OCI-LY1 (cell line): ENCODE measurements at regions not wholly inside any gene's neighbourhood (a gene's known extent, or its start where the extent isn't known, plus 50 kb on each side); places are given as distances from the start of the nearest gene placed in this dataset.

ENCODE experiments used
- H2AFZ ChIP-seq: fragments of 200-600 bp; sonication (generic), shearing (Covaris generic); 2 replicates; pipeline ENCODE4 v1.6.0; 2014; ENCODE audit warnings: antibody characterized with exemption, mild to moderate bottlenecking, low read length
- H3F3A ChIP-seq: fragments of 200-600 bp; sonication (generic), shearing (Covaris generic); 2 replicates; pipeline ENCODE4 v1.6.0; 2014; ENCODE audit warnings: mild to moderate bottlenecking, antibody characterized with exemption, low read length, moderate library complexity; ENCODE audit not compliant: insufficient read depth
- H3K27ac ChIP-seq: fragments of 200-600 bp; sonication (generic); 2 replicates; pipeline ENCODE4 v1.5.1; 2014; ENCODE audit warnings: low read length, mixed run types, mild to moderate bottlenecking, low read depth; ENCODE audit not compliant: poor library complexity, severe bottlenecking
- H3K27me3 ChIP-seq: fragments of 200-600 bp; sonication (generic); 2 replicates; pipeline ENCODE4 v1.6.0; 2014; ENCODE audit warnings: antibody characterized with exemption, mild to moderate bottlenecking, low read length, moderate library complexity; ENCODE audit not compliant: insufficient read depth
- H3K36me3 ChIP-seq: fragments of 200-600 bp; sonication (generic); 2 replicates; pipeline ENCODE4 v1.6.1; 2014; ENCODE audit warnings: mild to moderate bottlenecking, antibody characterized with exemption, low read length, moderate library complexity, mixed read lengths; ENCODE audit not compliant: insufficient read depth
- H3K4me1 ChIP-seq: fragments of 200-600 bp; sonication (generic); 2 replicates; pipeline ENCODE4 v1.5.1; 2014; ENCODE audit warnings: mild to moderate bottlenecking, low read length, moderate library complexity; ENCODE audit not compliant: insufficient read depth, severe bottlenecking
- H3K4me2 ChIP-seq: fragments of 200-600 bp; sonication (generic), shearing (Covaris generic); 2 replicates; pipeline ENCODE4 v1.6.1; 2014; ENCODE audit warnings: low read length
- H3K4me3 ChIP-seq: fragments of 200-600 bp; sonication (generic); 2 replicates; pipeline ENCODE4 v1.5.1; 2014; ENCODE audit warnings: low read length, low read depth, mild to moderate bottlenecking, mixed read lengths; ENCODE audit not compliant: poor library complexity, severe bottlenecking
- H3K79me2 ChIP-seq: fragments of 200-600 bp; shearing (Covaris generic); 2 replicates; pipeline ENCODE4 v1.6.1; 2016; ENCODE audit warnings: mixed run types, low read length, mixed read lengths; ENCODE audit not compliant: insufficient read depth
- H3K9ac ChIP-seq: fragments of 200-600 bp; sonication (generic), shearing (Covaris generic); 2 replicates; pipeline ENCODE4 v1.6.1; 2014; ENCODE audit warnings: mild to moderate bottlenecking, low read length, mixed read lengths
- H3K9me2 ChIP-seq: fragments of 200-600 bp; sonication (generic), shearing (Covaris generic); 2 replicates; pipeline ENCODE4 v1.6.1; 2014; ENCODE audit warnings: low read depth, mild to moderate bottlenecking, low read length, mixed read lengths
- H3K9me3 ChIP-seq: fragments of 200-600 bp; shearing (Covaris generic); 2 replicates; pipeline ENCODE4 v1.6.1; 2014; ENCODE audit warnings: low read length, mixed read lengths
- H4K20me1 ChIP-seq: fragments of 200-600 bp; sonication (generic), shearing (Covaris generic); 2 replicates; pipeline ENCODE4 v1.6.0; 2016; ENCODE audit warnings: mild to moderate bottlenecking, low read length; ENCODE audit not compliant: insufficient read depth
- CTCF ChIP-seq: fragments of 200-600 bp; sonication (generic), shearing (Covaris generic); IDR thresholded peaks from 2 replicates; pipeline ENCODE4 v1.5.1; 2017; ENCODE audit warnings: mild to moderate bottlenecking, antibody characterized with exemption, low read length, moderate library complexity, mixed read lengths
- EZH2 ChIP-seq: fragments of 200-600 bp; sonication (generic), shearing (Covaris generic); IDR thresholded peaks from 2 replicates; pipeline ENCODE4 v1.8.0; 2017; ENCODE audit warnings: borderline replicate concordance, mixed run types, mild to moderate bottlenecking, antibody characterized with exemption, low read length, moderate library complexity, mixed read lengths

GRCh38 chr2:34401186-34401585 lies 802.1 kb upstream of the FAM98A start:
- TF ChIP-seq CTCF: no peak
- TF ChIP-seq EZH2: no peak
- Histone ChIP-seq H3K9me2 (no peaks in the 10 kb centered on the region), H3K9me3 (no peaks in the 10 kb centered on the region), H3K36me3 (no peaks in the 10 kb centered on the region), H3K4me3 (no peak overlapping the region), H3K79me2 (no peaks in the 10 kb centered on the region), H2AFZ (no peak overlapping the region), H3K27me3 (no peaks in the 10 kb centered on the region), H3K4me1 (no peaks in the 10 kb centered on the region), H3K27ac (no peak overlapping the region), H3K9ac (no peak overlapping the region), H3K4me2 (no peak overlapping the region), H4K20me1 (no peaks in the 10 kb centered on the region), H3F3A (no peaks in the 10 kb centered on the region)

DNA sequence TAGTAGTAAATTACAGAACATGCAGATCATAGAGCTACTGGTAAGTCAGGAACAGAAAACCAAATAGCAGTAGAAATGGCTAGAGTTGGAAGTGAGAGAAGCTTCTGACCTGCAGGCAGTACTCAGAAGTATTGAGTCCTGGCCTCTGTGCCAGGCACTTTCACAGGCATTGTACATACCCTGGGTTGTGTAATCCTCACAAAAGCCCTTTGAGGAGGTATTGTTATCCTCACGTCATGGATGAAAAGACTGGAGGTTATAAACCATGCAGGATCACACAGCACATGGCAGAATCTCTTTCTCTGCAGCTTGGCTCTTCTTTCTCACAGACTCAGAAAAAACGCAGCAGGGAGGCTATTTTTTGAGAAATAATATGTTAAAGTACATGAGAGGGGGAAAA lies 789.3 kb upstream of the FAM98A start:
- Histone ChIP-seq H2AFZ (no peak overlapping the region), H3K4me3 (no peak overlapping the region), H3K36me3 (no peaks in the 10 kb centered on the region), H3K9ac (no peak overlapping the region), H3K4me1 (no peaks in the 10 kb centered on the region), H4K20me1 (no peaks in the 10 kb centered on the region), H3K27ac (no peak overlapping the region), H3K9me3 (no peaks in the 10 kb centered on the region), H3K79me2 (no peaks in the 10 kb centered on the region), H3F3A (no peaks in the 10 kb centered on the region), H3K9me2 (no peaks in the 10 kb centered on the region), H3K27me3 (no peaks in the 10 kb centered on the region), H3K4me2 (no peak overlapping the region)
- TF ChIP-seq EZH2: no peak
- no peak for TF ChIP-seq CTCF

DNA sequence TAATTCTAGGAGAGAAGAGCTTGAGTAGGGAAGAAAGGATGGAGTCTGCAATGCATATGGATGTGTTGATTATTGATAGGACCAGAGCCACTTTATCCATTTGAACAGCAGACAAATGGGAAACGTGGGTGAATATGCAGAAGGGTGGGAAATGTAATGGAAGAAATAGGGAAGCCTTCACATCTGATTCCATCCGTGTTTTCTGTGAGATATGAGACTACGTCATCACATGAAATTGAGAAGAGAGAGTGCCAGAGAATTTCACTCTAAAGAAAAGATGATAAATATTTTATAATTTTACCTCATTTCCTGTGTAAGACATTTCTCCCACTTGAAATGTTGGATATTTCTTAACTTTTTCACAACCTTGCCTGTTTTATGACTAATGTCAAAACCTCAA lies 788.4 kb upstream of the FAM98A start:
- no peak overlapping the region for H2AFZ ChIP-seq
- H3K79me2 ChIP-seq: no peaks in the 10 kb centered on the region
- H3K9me3 ChIP-seq: no peaks in the 10 kb centered on the region
- no peak for TF ChIP-seq EZH2
- no peak for TF ChIP-seq CTCF
- H3K4me3 ChIP-seq: no peak overlapping the region
- no peaks in the 10 kb centered on the region for H3K4me1 ChIP-seq
- H3K9ac ChIP-seq: no peak overlapping the region
- H3K27me3 ChIP-seq: no peaks in the 10 kb centered on the region
- H3K9me2 ChIP-seq: no peaks in the 10 kb centered on the region
- no peaks in the 10 kb centered on the region for H3F3A ChIP-seq
- no peak overlapping the region for H3K27ac ChIP-seq
- no peaks in the 10 kb centered on the region for H3K36me3 ChIP-seq
- H3K4me2 ChIP-seq: no peak overlapping the region
- H4K20me1 ChIP-seq: no peaks in the 10 kb centered on the region
